OCI-LY1 (cell line): ENCODE measurements at regions not wholly inside any gene's neighbourhood (a gene's known extent, or its start where the extent isn't known, plus 50 kb on each side); places are given as distances from the start of the nearest gene placed in this dataset.

Experiments
- H2AFZ ChIP-seq: fragments of 200-600 bp; sonication (generic), shearing (Covaris generic); 2 replicates; pipeline ENCODE4 v1.6.0; 2014; ENCODE audit warnings: antibody characterized with exemption, mild to moderate bottlenecking, low read length
- H3F3A ChIP-seq: fragments of 200-600 bp; sonication (generic), shearing (Covaris generic); 2 replicates; pipeline ENCODE4 v1.6.0; 2014; ENCODE audit warnings: mild to moderate bottlenecking, antibody characterized with exemption, low read length, moderate library complexity; ENCODE audit not compliant: insufficient read depth
- H3K27ac ChIP-seq: fragments of 200-600 bp; sonication (generic); 2 replicates; pipeline ENCODE4 v1.5.1; 2014; ENCODE audit warnings: low read length, mixed run types, mild to moderate bottlenecking, low read depth; ENCODE audit not compliant: poor library complexity, severe bottlenecking
- H3K27me3 ChIP-seq: fragments of 200-600 bp; sonication (generic); 2 replicates; pipeline ENCODE4 v1.6.0; 2014; ENCODE audit warnings: antibody characterized with exemption, mild to moderate bottlenecking, low read length, moderate library complexity; ENCODE audit not compliant: insufficient read depth
- H3K36me3 ChIP-seq: fragments of 200-600 bp; sonication (generic); 2 replicates; pipeline ENCODE4 v1.6.1; 2014; ENCODE audit warnings: mild to moderate bottlenecking, antibody characterized with exemption, low read length, moderate library complexity, mixed read lengths; ENCODE audit not compliant: insufficient read depth
- H3K4me1 ChIP-seq: fragments of 200-600 bp; sonication (generic); 2 replicates; pipeline ENCODE4 v1.5.1; 2014; ENCODE audit warnings: mild to moderate bottlenecking, low read length, moderate library complexity; ENCODE audit not compliant: insufficient read depth, severe bottlenecking
- H3K4me2 ChIP-seq: fragments of 200-600 bp; sonication (generic), shearing (Covaris generic); 2 replicates; pipeline ENCODE4 v1.6.1; 2014; ENCODE audit warnings: low read length
- H3K4me3 ChIP-seq: fragments of 200-600 bp; sonication (generic); 2 replicates; pipeline ENCODE4 v1.5.1; 2014; ENCODE audit warnings: low read length, low read depth, mild to moderate bottlenecking, mixed read lengths; ENCODE audit not compliant: poor library complexity, severe bottlenecking
- H3K79me2 ChIP-seq: fragments of 200-600 bp; shearing (Covaris generic); 2 replicates; pipeline ENCODE4 v1.6.1; 2016; ENCODE audit warnings: mixed run types, low read length, mixed read lengths; ENCODE audit not compliant: insufficient read depth
- H3K9ac ChIP-seq: fragments of 200-600 bp; sonication (generic), shearing (Covaris generic); 2 replicates; pipeline ENCODE4 v1.6.1; 2014; ENCODE audit warnings: mild to moderate bottlenecking, low read length, mixed read lengths
- H3K9me2 ChIP-seq: fragments of 200-600 bp; sonication (generic), shearing (Covaris generic); 2 replicates; pipeline ENCODE4 v1.6.1; 2014; ENCODE audit warnings: low read depth, mild to moderate bottlenecking, low read length, mixed read lengths
- H3K9me3 ChIP-seq: fragments of 200-600 bp; shearing (Covaris generic); 2 replicates; pipeline ENCODE4 v1.6.1; 2014; ENCODE audit warnings: low read length, mixed read lengths
- H4K20me1 ChIP-seq: fragments of 200-600 bp; sonication (generic), shearing (Covaris generic); 2 replicates; pipeline ENCODE4 v1.6.0; 2016; ENCODE audit warnings: mild to moderate bottlenecking, low read length; ENCODE audit not compliant: insufficient read depth
- CTCF ChIP-seq: fragments of 200-600 bp; sonication (generic), shearing (Covaris generic); IDR thresholded peaks from 2 replicates; pipeline ENCODE4 v1.5.1; 2017; ENCODE audit warnings: mild to moderate bottlenecking, antibody characterized with exemption, low read length, moderate library complexity, mixed read lengths
- EZH2 ChIP-seq: fragments of 200-600 bp; sonication (generic), shearing (Covaris generic); IDR thresholded peaks from 2 replicates; pipeline ENCODE4 v1.8.0; 2017; ENCODE audit warnings: borderline replicate concordance, mixed run types, mild to moderate bottlenecking, antibody characterized with exemption, low read length, moderate library complexity, mixed read lengths

GRCh38 chr7:142334806-142335205 lies 76.9 kb upstream of the PRSS58 start:
- H3K79me2 ChIP-seq = no peaks in the 10 kb centered on the region
- H3K36me3 ChIP-seq = no peaks in the 10 kb centered on the region
- H2AFZ ChIP-seq = no peak overlapping the region
- H3F3A ChIP-seq = no peaks in the 10 kb centered on the region
- no peak overlapping the region for H3K4me3 ChIP-seq
- no peak overlapping the region for H3K9ac ChIP-seq
- no peak overlapping the region for H3K4me2 ChIP-seq
- no peaks in the 10 kb centered on the region for H3K27me3 ChIP-seq
- no peak overlapping the region for H3K27ac ChIP-seq
- no peaks in the 10 kb centered on the region for H3K4me1 ChIP-seq
- H3K9me3 ChIP-seq = no peaks in the 10 kb centered on the region
- TF ChIP-seq EZH2 = no peak
- no peak for TF ChIP-seq CTCF
- no peaks in the 10 kb centered on the region for H4K20me1 ChIP-seq
- H3K9me2 ChIP-seq = no peaks in the 10 kb centered on the region

DNA sequence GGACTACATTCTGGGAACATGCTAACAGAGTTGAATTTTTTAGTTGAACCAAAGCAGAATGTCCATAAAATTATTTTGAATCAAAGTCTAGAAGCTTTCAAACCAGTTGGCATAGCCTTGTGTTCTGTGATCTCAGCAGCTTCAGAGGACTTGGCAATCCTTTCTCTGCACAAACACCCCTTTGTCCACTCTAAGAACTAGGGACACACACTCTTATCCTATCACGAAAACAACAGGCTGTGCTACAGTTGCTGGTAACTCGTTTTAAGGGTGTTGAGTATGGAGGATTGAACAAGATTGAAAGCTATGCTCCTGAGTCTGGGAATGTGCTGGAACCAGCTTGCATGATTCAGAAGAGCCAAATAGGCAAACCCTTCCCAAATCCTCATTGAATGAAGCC lies 76.4 kb upstream of the PRSS58 start:
- no peaks in the 10 kb centered on the region for H3F3A ChIP-seq
- H3K36me3 ChIP-seq = no peaks in the 10 kb centered on the region
- H3K4me2 ChIP-seq = no peak overlapping the region
- no peak overlapping the region for H2AFZ ChIP-seq
- H4K20me1 ChIP-seq = no peaks in the 10 kb centered on the region
- H3K27me3 ChIP-seq = no peaks in the 10 kb centered on the region; the same call in 1 of the 2 replicates
- no peak for TF ChIP-seq EZH2
- TF ChIP-seq CTCF = no peak
- H3K9me2 ChIP-seq = no peaks in the 10 kb centered on the region
- no peak overlapping the region for H3K9ac ChIP-seq
- H3K4me1 ChIP-seq = no peaks in the 10 kb centered on the region
- H3K27ac ChIP-seq = no peak overlapping the region
- no peaks in the 10 kb centered on the region for H3K9me3 ChIP-seq
- no peak overlapping the region for H3K4me3 ChIP-seq
- no peaks in the 10 kb centered on the region for H3K79me2 ChIP-seq

- Histone ChIP-seq H3K9ac (no peak overlapping the region), H3K27me3 (no peaks in the 10 kb centered on the region; the same call in 1 of the 2 replicates), H3K27ac (no peak overlapping the region), H3K4me2 (no peak overlapping the region), H3K4me1 (no peaks in the 10 kb centered on the region), H3K9me2 (no peaks in the 10 kb centered on the region), H3K4me3 (no peak overlapping the region), H3K36me3 (no peaks in the 10 kb centered on the region), H4K20me1 (no peaks in the 10 kb centered on the region), H3K9me3 (no peaks in the 10 kb centered on the region), H3K79me2 (no peaks in the 10 kb centered on the region), H3F3A (no peaks in the 10 kb centered on the region), H2AFZ (no peak overlapping the region)
- no peak for TF ChIP-seq EZH2
- TF ChIP-seq CTCF = no peak
Measured at GRCh38 chr7:142332421-142332820, 74.6 kb upstream of the PRSS58 start.
